Small intestine (tissue), 7 donors: ENCODE measurements at regions not wholly inside any gene's neighbourhood (a gene's known extent, or its start where the extent isn't known, plus 50 kb on each side); places are given as distances from the start of the nearest gene placed in this dataset.
A peak's percentile ranks its signal among the peaks of the same experiment; 100 is the strongest.
"Not testable (repeated sequence)": the region's sequence is repeated elsewhere in the genome, so short reads cannot be mapped to it uniquely, and the experiment has no call there.

Source experiments
- DNase-seq, 2 donors: peaks; one replicate each; pipeline versions ENCODE4 v3.0.0 to v3.0.0-alpha.2; 2013
- FAIRE-seq: peaks from 2 replicates; lab custom pipeline; 2012; peaks lifted over from hg19 to GRCh38; lab: Jason Lieb, UNC
- H3K27ac ChIP-seq, 3 donors: one replicate each; pipeline ENCODE4 v1.5.1; 2013; ENCODE audit warnings: low read length in 2 of 3, mild to moderate bottlenecking in 2 of 3, control low read depth in 1 of 3, inconsistent platforms in 1 of 3, low read depth in 1 of 3, moderate library complexity in 1 of 3
- H3K27me3 ChIP-seq, 3 donors: one replicate each; pipeline ENCODE4 v1.6.1; 2013; ENCODE audit warnings: low read length in 3 of 3, inconsistent platforms in 1 of 3; ENCODE audit not compliant: control insufficient read depth in 3 of 3, insufficient read depth in 3 of 3
- H3K36me3 ChIP-seq, 3 donors: one replicate each; pipeline ENCODE4 v1.6.1; 2013; ENCODE audit warnings: low read length in 3 of 3, inconsistent platforms in 1 of 3, low read depth in 1 of 3, mild to moderate bottlenecking in 1 of 3, moderate library complexity in 1 of 3; ENCODE audit not compliant: control insufficient read depth in 3 of 3, insufficient read depth in 2 of 3
- H3K4me1 ChIP-seq, 3 donors: one replicate each; pipeline ENCODE4 v1.6.1; 2013; ENCODE audit warnings: low read length in 2 of 3, inconsistent platforms in 1 of 3, low read depth in 1 of 3, mild to moderate bottlenecking in 1 of 3, moderate library complexity in 1 of 3; ENCODE audit not compliant: control insufficient read depth in 3 of 3, insufficient read depth in 2 of 3
- H3K4me3 ChIP-seq, 3 donors: one replicate each; pipeline ENCODE4 v1.5.1; 2013; ENCODE audit warnings: low read length in 3 of 3, control low read depth in 1 of 3, inconsistent platforms in 1 of 3, low read depth in 1 of 3, mild to moderate bottlenecking in 1 of 3, moderate library complexity in 1 of 3
- H3K9me3 ChIP-seq, 2 donors: one replicate each; pipeline ENCODE4 v1.6.1; 2013; ENCODE audit warnings: low read depth in 1 of 2, low read length in 1 of 2; ENCODE audit not compliant: control insufficient read depth in 2 of 2, insufficient read depth in 1 of 2
- WGBS, 3 donors: extraction: QIAGEN DNeasy Blood & Tissue Kit; methylation state at CpG; one replicate each; pipeline ENCODE4 v1.1.7; 2013; 5-methylcytosine and 5-hydroxymethylcytosine counted together
- donor health status: healthy with polysubstance abuse.
- donor health status: control.
- donor health status: control.
- donor health status: Bipolar disorder and iron deficiency.
- donor health status: healthy.

DNA sequence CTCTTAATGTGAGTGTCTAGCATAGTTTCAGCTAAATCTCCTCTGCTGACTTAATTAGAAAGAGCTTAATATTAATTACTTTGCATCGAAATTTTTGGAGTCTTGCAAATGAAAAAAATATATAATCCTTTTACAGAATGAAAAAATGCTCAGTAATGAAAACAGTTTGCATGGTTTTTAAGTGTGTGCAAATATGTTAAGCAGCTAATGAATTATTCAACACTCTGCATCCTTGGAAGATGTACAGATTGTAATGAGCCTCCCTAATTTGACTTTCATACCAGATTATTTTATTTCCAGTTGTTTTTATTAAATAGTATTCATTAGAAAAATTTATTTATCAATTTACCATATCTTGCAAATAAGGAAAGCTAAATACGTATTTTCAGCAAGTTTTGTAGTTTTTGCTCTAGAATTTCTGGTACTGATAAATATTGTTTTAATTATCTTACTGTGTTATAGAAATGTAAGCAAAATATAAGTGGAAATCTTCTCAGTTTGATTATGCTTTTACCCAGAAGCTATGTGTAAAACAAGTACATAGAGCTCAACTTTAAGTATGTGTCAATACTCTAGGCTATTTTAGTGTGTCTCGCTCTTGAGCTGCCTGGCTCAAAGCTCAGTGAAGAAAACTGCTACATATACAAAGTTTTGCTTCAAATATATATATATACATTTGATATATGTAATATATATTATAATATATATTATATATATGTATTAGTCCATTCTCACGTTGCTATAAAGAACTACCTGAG is 714.9 kb upstream of the LUZP2 start:
- FAIRE-seq (no peak), DNase-seq (no peak)
- 69 to 76% (median 73%) methylated on average over 4 of the region's 4 CpGs for WGBS, 3 donors
- Histone ChIP-seq H3K4me1 (peaks cover 0 to 7% (median 0%) of the 10 kb centered on the region in 3 donors), H3K4me3 (no peak overlapping the region), H3K27me3 (no peaks in the 10 kb centered on the region), H3K27ac (no peak overlapping the region), H3K36me3 (no peaks in the 10 kb centered on the region), H3K9me3 (peaks cover 0 to 4% of the 10 kb centered on the region in 2 donors)

DNA sequence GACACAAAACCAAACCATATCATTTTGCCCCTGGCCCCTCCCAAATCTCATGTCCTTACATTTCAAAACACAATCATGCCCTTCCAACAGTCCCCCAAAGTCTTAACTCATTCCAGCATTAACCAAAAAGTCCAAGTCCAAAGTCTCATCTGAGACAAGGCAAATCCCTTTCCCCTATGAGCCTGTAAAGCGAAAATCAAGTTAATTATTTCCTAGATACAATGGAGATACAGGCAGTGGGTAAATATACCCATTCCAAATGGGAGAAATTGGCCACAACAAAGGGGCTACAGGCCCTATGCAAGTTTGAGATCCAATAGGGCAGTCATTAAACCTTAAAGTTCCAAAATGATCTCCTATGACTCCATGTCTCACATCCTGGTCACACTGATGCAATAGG is 709.9 kb upstream of the LUZP2 start:
- H3K27me3 ChIP-seq, H3K27ac ChIP-seq, DNase-seq, FAIRE-seq, H3K36me3 ChIP-seq, H3K9me3 ChIP-seq, H3K4me3 ChIP-seq: not testable (repeated sequence)
- peaks cover 0 to 26% (median 0%) of the 10 kb centered on the region in 3 donors for H3K4me1 ChIP-seq
- WGBS, 3 donors: 10 to 45% (median 30%) methylated on average over 1 of the region's 1 CpG

- H3K27ac ChIP-seq: peak overlapping the region in 1 of 3 donors; percentile 64
- FAIRE-seq (no peak), DNase-seq (no peak)
Measured at GRCh38 chr11:23789200-23789853, 707.5 kb upstream of the LUZP2 start.

GRCh38 chr11:23789938-23790371 is 706.9 kb upstream of the LUZP2 start:
- no peaks in the 10 kb centered on the region for H3K9me3 ChIP-seq
- WGBS, 3 donors: 26 to 50% (median 33%) methylated on average over 4 of the region's 4 CpGs
- H3K27ac ChIP-seq: peak overlapping the region in 1 of 3 donors; percentile 64
- H3K36me3 ChIP-seq: no peaks in the 10 kb centered on the region
- DNase-seq (peak; percentile 29 to 68), FAIRE-seq (no peak)
- H3K4me1 ChIP-seq: peaks cover 0 to 26% (median 0%) of the 10 kb centered on the region in 3 donors
- no peaks in the 10 kb centered on the region for H3K27me3 ChIP-seq
- H3K4me3 ChIP-seq: no peak overlapping the region

More at GRCh38 chr11:23789200-23789853, 707.5 kb upstream of the LUZP2 start:
- WGBS, 3 donors: 51 to 79% (median 61%) methylated on average over 5 of the region's 5 CpGs
- Histone ChIP-seq H3K4me1 (peaks cover 0 to 26% (median 0%) of the 10 kb centered on the region in 3 donors), H3K4me3 (no peak overlapping the region), H3K27me3 (no peaks in the 10 kb centered on the region), H3K36me3 (no peaks in the 10 kb centered on the region), H3K9me3 (no peaks in the 10 kb centered on the region)

- 73 to 79% (median 77%) methylated on average over 3 of the region's 3 CpGs for WGBS, 3 donors
- FAIRE-seq: no peak
- Histone ChIP-seq H3K36me3 (no peaks in the 10 kb centered on the region), H3K27me3 (no peaks in the 10 kb centered on the region), H3K9me3 (no peaks in the 10 kb centered on the region), H3K4me3 (no peak overlapping the region), H3K27ac (no peak overlapping the region), H3K4me1 (no peaks in the 10 kb centered on the region)
- no peak for DNase-seq
Measured at GRCh38 chr11:23797624-23798419, 699.0 kb upstream of the LUZP2 start.

DNA sequence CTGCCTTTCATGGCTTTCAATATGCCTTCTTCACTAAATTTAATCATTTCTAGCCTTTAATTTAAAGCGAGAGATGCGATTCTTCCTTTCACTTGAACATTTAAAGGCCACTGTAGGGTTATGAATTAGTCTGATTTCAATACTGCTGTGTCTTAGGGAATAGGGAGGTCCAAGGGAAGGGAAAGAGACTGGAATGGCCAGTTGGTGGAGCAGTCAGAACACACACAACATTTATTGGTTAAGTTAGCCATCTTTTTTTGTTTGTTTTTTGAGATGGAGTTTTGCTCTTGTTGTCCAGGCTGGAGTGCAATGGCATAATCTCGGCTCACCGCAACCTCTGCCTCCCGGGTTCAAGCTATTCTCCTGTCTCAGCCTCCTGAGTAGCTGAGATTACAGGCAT is 662.5 kb upstream of the LUZP2 start:
- not testable (repeated sequence) for H3K36me3 ChIP-seq, FAIRE-seq, H3K4me3 ChIP-seq, H3K27ac ChIP-seq, H3K9me3 ChIP-seq, H3K27me3 ChIP-seq, H3K4me1 ChIP-seq
- WGBS, 3 donors: 88 to 95% (median 89%) methylated on average over 5 of the region's 5 CpGs
- DNase-seq: peak in 1 of 2 donors; percentile 1

GRCh38 chr11:23836981-23837380 is 659.9 kb upstream of the LUZP2 start:
- WGBS, 3 donors: 81 to 95% (median 86%) methylated on average over 1 of the region's 1 CpG
- DNase-seq (no peak), FAIRE-seq (no peak)
- Histone ChIP-seq H3K27ac (no peak overlapping the region), H3K9me3 (no peaks in the 10 kb centered on the region), H3K4me1 (no peaks in the 10 kb centered on the region), H3K36me3 (no peaks in the 10 kb centered on the region), H3K27me3 (no peaks in the 10 kb centered on the region), H3K4me3 (no peak overlapping the region)

- WGBS, 3 donors: 92 to 94% (median 93%) methylated on average over 3 of the region's 3 CpGs
- no peak overlapping the region for H3K27ac ChIP-seq
- DNase-seq: no peak
- no peaks in the 10 kb centered on the region for H3K4me1 ChIP-seq
- no peak for FAIRE-seq
- H3K4me3 ChIP-seq: no peak overlapping the region
- no peaks in the 10 kb centered on the region for H3K36me3 ChIP-seq
- peaks cover 0 to 7% of the 10 kb centered on the region in 2 donors for H3K9me3 ChIP-seq
- no peaks in the 10 kb centered on the region for H3K27me3 ChIP-seq
Measured at GRCh38 chr11:23840872-23841271, 656.0 kb upstream of the LUZP2 start.
